PC-9 (cell line): ENCODE measurements at regions not wholly inside any gene's neighbourhood (a gene's known extent, or its start where the extent isn't known, plus 50 kb on each side); places are given as distances from the start of the nearest gene placed in this dataset.

Experiments used
- BruUV-seq: library from RNA; stranded (reverse); fragments of 400-500 nt; replicated peaks from 2 replicates; lab custom pipeline; 2021; lab: Mats Ljungman, UMichigan
- CTCF ChIA-PET: fragments of 300-600 bp; sonication (Branson Sonifier 250); formaldehyde crosslinking; loops from one replicate; lab custom pipeline; 2022; ENCODE audit warnings: antibody characterized with exemption; lab: Charles Lee
- POLR2A ChIA-PET: fragments of 300-600 bp; sonication (Branson Sonifier 250); formaldehyde crosslinking; loops from one replicate; lab custom pipeline; 2022; ENCODE audit warnings: antibody characterized with exemption; ENCODE audit not compliant: unreplicated experiment; lab: Charles Lee
- DNase-seq, 2 experiments: peaks; one replicate each; pipeline versions ENCODE4 v3.0.0 to v3.0.0-alpha.2; 2015 to 2022; ENCODE audit warnings: mixed read lengths in 1 of 2
- H2AFZ ChIP-seq: fragments of 200-600 bp; sonication (generic); 2 replicates; pipeline ENCODE4 v1.8.1; 2017; ENCODE audit warnings: antibody characterized with exemption
- H3F3A ChIP-seq: fragments of 200-600 bp; sonication (generic); 2 replicates; pipeline ENCODE4 v1.8.1; 2017; ENCODE audit warnings: antibody characterized with exemption, mild to moderate bottlenecking, low read depth; ENCODE audit not compliant: insufficient read depth
- H3K27ac ChIP-seq: fragments of 200-600 bp; sonication (generic); 2 replicates; pipeline ENCODE4 v1.6.1; 2016; ENCODE audit warnings: mixed run types
- H3K27me3 ChIP-seq: fragments of 200-600 bp; sonication (generic); 2 replicates; pipeline ENCODE4 v1.6.1; 2016; ENCODE audit warnings: low read depth, mixed run types; ENCODE audit not compliant: insufficient read depth
- H3K36me3 ChIP-seq: fragments of 200-600 bp; sonication (generic); 2 replicates; pipeline ENCODE4 v1.6.1; 2016; ENCODE audit warnings: low read depth, mixed run types
- H3K4me1 ChIP-seq: fragments of 200-600 bp; sonication (generic); replicated peaks from 2 replicates; pipeline ENCODE4 v1.6.1; 2016; ENCODE audit warnings: mixed run types; ENCODE audit not compliant: insufficient read depth
- H3K4me2 ChIP-seq: fragments of 200-600 bp; sonication (generic); 2 replicates; pipeline ENCODE4 v1.6.1; 2017; ENCODE audit warnings: mixed run types
- H3K4me3 ChIP-seq: fragments of 200-600 bp; sonication (generic); 2 replicates; pipeline ENCODE4 v1.6.1; 2016; ENCODE audit warnings: mixed run types
- H3K79me2 ChIP-seq: fragments of 200-600 bp; sonication (generic); 2 replicates; pipeline ENCODE4 v1.6.1; 2017; ENCODE audit warnings: low read depth, mixed run types
- H3K9me2 ChIP-seq: fragments of 200-600 bp; sonication (generic); 2 replicates; pipeline ENCODE4 v1.8.1; 2017; ENCODE audit warnings: mild to moderate bottlenecking; ENCODE audit not compliant: insufficient read depth
- H3K9me3 ChIP-seq: fragments of 200-600 bp; sonication (generic); 2 replicates; pipeline ENCODE4 v1.8.1; 2016; ENCODE audit warnings: low read depth; ENCODE audit not compliant: insufficient read depth
- H4K20me1 ChIP-seq: fragments of 200-600 bp; sonication (generic); 2 replicates; pipeline ENCODE4 v1.8.1; 2017; ENCODE audit not compliant: insufficient read depth
- CTCF ChIP-seq: fragments of 200-600 bp; sonication (generic); conservative IDR thresholded peaks from 2 replicates; pipeline ENCODE4 v1.6.1; 2017; ENCODE audit warnings: mixed run types, antibody characterized with exemption, mild to moderate bottlenecking, moderate library complexity
- EZH2 ChIP-seq: fragments of 200-600 bp; sonication (generic); IDR thresholded peaks from 2 replicates; pipeline ENCODE4 v1.8.0; 2017; ENCODE audit warnings: antibody characterized with exemption, low read depth
- intact Hi-C: fragments of 100-400 bp; cut with micrococcal nuclease; formaldehyde crosslinking; loops from one replicate; pipeline ENCODE4 v1.10.0; 2022; ENCODE audit not compliant: unreplicated experiment

GRCh38 chr9:82673201-82673600 lies 389.7 kb downstream of the RASEF start:
- no peak overlapping the region for H2AFZ ChIP-seq
- intact Hi-C loops = no loop called here
- no peaks in the 10 kb centered on the region for H3K27me3 ChIP-seq
- no peaks in the 10 kb centered on the region for H3K9me2 ChIP-seq
- no TSS peak for BruUV-seq
- CTCF ChIA-PET = no interaction called here
- H3K36me3 ChIP-seq = no peaks in the 10 kb centered on the region
- POLR2A ChIA-PET = no interaction called here
- DNase-seq = no peak
- H3K4me3 ChIP-seq = no peak overlapping the region
- TF ChIP-seq CTCF (no peak), EZH2 (no peak)
- H4K20me1 ChIP-seq = no peaks in the 10 kb centered on the region
- no peaks in the 10 kb centered on the region for H3K9me3 ChIP-seq
- H3K27ac ChIP-seq = no peak overlapping the region
- no peaks in the 10 kb centered on the region for H3F3A ChIP-seq
- no peak overlapping the region for H3K4me2 ChIP-seq
- H3K4me1 ChIP-seq = no peaks in the 10 kb centered on the region
- no peaks in the 10 kb centered on the region for H3K79me2 ChIP-seq

- TF ChIP-seq CTCF (no peak), EZH2 (no peak)
- ChIA-PET CTCF (no interaction called here), POLR2A (no interaction called here)
- Histone ChIP-seq H2AFZ (no peak overlapping the region), H3K79me2 (no peaks in the 10 kb centered on the region), H3K4me1 (no peaks in the 10 kb centered on the region), H3K4me2 (no peak overlapping the region), H3K27ac (no peak overlapping the region), H3K4me3 (no peak overlapping the region), H3K9me3 (no peaks in the 10 kb centered on the region), H3K9me2 (no peaks in the 10 kb centered on the region), H4K20me1 (no peaks in the 10 kb centered on the region), H3K36me3 (no peaks in the 10 kb centered on the region), H3K27me3 (no peaks in the 10 kb centered on the region), H3F3A (no peaks in the 10 kb centered on the region)
- DNase-seq = no peak
- BruUV-seq = no TSS peak
- intact Hi-C loops = no loop called here
These were observed 389.0 kb downstream of the RASEF start for GRCh38 chr9:82673919-82674318.

GRCh38 chr9:82675102-82675501 lies 387.8 kb downstream of the RASEF start:
- POLR2A ChIA-PET = no interaction called here
- no peaks in the 10 kb centered on the region for H3F3A ChIP-seq
- H3K4me3 ChIP-seq = no peak overlapping the region
- no peak overlapping the region for H2AFZ ChIP-seq
- no peak overlapping the region for H3K4me2 ChIP-seq
- H3K36me3 ChIP-seq = no peaks in the 10 kb centered on the region
- no peaks in the 10 kb centered on the region for H3K9me2 ChIP-seq
- TF ChIP-seq EZH2 (no peak), CTCF (no peak)
- H4K20me1 ChIP-seq = no peaks in the 10 kb centered on the region
- H3K9me3 ChIP-seq = no peaks in the 10 kb centered on the region
- no peaks in the 10 kb centered on the region for H3K4me1 ChIP-seq
- no peak overlapping the region for H3K27ac ChIP-seq
- no TSS peak for BruUV-seq
- CTCF ChIA-PET = interaction anchor here (0.7 kb wide), 1 partner anchor 655 kb away, joined by 3 read pairs; no protein-coding TSS in a partner anchor
- no peaks in the 10 kb centered on the region for H3K79me2 ChIP-seq
- intact Hi-C loops = no loop called here
- no peak for DNase-seq
- 0 out of 2 replicates have a peak, but pooled peaks cover 8% of the 10 kb centered on the region for H3K27me3 ChIP-seq
